ENCODE measurements at regions not wholly inside any gene's neighbourhood (a gene's known extent, or its start where the extent isn't known, plus 50 kb on each side); places are given as distances from the start of the nearest gene placed in this dataset.

DNA sequence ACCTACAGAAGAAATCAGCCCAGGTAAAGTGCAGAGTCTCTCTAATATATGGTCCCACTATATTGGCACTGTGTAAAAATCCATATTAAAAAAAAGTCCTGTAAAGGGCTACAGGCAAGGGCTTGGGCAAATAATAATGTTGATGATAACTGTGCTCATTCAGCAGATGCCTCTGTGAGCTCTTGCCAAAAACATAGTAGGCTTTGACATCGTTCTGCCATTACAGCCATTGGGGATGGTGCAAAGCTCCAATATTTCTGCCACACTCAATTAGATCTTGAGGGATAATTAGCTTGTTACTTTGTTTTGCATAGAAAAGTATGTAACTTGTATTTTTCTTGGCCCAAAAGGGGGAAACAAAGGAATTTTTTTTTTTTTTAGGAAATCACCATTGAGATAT is 645.5 kb upstream of the FAM241A start:
- Histone ChIP-seq H3K27ac (no peak overlapping the region), H3K4me3 (no peak overlapping the region), H3K4me1 (no peaks in the 10 kb centered on the region), H3K27me3 (no peaks in the 10 kb centered on the region), H3K36me3 (no peaks in the 10 kb centered on the region), H3K9me3 (no peaks in the 10 kb centered on the region)
- ATAC-seq: no peak
- TF ChIP-seq EP300 (IDR thresholded peaks at IDR 0.05) (no peak), POLR2AphosphoS5 (IDR thresholded peaks at IDR 0.05) (no peak), POLR2A (IDR thresholded peaks at IDR 0.05) (no peak)
- TF ChIP-seq, protein P1, sequence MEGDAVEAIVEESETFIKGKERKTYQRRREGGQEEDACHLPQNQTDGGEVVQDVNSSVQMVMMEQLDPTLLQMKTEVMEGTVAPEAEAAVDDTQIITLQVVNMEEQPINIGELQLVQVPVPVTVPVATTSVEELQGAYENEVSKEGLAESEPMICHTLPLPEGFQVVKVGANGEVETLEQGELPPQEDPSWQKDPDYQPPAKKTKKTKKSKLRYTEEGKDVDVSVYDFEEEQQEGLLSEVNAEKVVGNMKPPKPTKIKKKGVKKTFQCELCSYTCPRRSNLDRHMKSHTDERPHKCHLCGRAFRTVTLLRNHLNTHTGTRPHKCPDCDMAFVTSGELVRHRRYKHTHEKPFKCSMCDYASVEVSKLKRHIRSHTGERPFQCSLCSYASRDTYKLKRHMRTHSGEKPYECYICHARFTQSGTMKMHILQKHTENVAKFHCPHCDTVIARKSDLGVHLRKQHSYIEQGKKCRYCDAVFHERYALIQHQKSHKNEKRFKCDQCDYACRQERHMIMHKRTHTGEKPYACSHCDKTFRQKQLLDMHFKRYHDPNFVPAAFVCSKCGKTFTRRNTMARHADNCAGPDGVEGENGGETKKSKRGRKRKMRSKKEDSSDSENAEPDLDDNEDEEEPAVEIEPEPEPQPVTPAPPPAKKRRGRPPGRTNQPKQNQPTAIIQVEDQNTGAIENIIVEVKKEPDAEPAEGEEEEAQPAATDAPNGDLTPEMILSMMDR (IDR thresholded peaks at IDR 0.05): no peak
- WGBS, 2 donors (ENCODE audit: low coverage in 1 of 2): 0 to 75% methylated on average over 1 of the region's 1 CpG

DNA sequence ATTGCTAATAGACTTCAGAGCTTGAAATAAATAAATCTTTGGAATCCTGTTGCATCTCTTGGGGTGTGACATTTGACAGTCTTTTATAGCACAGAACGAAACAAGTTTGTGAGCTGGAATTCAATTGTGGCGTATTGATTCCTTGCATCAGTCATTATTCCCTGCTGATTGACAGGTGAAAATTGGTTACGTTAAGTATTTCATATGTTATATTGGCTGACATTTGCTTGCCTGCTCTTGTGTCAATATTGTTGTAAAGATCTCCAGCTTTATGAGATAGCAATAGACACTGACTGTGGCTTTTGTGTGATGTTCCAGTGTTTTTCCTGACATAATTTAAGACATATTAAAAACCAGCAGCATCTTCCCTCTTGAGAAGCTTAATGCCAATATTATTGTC is 644.4 kb upstream of the FAM241A start:
- no peaks in the 10 kb centered on the region for H3K36me3 ChIP-seq
- 85 to 92% methylated on average over 3 of the region's 3 CpGs for WGBS, 2 donors (ENCODE audit: low coverage in 1 of 2)
- H3K4me3 ChIP-seq: no peak overlapping the region
- no peak for ATAC-seq
- no peaks in the 10 kb centered on the region for H3K9me3 ChIP-seq
- TF ChIP-seq EP300 (IDR thresholded peaks at IDR 0.05): no peak
- no peak for TF ChIP-seq POLR2A (IDR thresholded peaks at IDR 0.05)
- TF ChIP-seq, protein P1 (IDR thresholded peaks at IDR 0.05): no peak
- TF ChIP-seq POLR2AphosphoS5 (IDR thresholded peaks at IDR 0.05): no peak
- H3K27me3 ChIP-seq: no peaks in the 10 kb centered on the region
- H3K4me1 ChIP-seq: no peaks in the 10 kb centered on the region
- no peak overlapping the region for H3K27ac ChIP-seq

DNA sequence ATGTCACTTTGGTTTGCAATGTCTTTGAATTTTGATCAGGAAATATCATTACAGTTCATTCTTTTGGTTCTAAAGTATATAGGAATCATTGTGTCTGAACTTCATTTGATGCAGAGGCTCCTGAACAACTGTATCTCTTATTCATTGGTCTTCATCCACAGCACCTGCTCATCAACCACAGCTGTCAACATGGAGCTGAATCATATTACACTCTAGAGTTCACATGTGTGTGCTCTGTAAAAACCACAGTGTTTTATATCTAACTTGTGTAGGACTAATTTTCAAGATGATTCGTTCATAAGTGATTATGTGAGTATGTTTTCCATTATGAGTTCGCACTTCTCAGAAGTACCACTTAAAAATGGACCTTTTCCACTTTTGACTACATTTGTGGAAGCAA is 643.3 kb upstream of the FAM241A start:
- WGBS, 2 donors (ENCODE audit: low coverage in 1 of 2): 71 to 93% methylated on average over 2 of the region's 2 CpGs
- no peaks in the 10 kb centered on the region for H3K4me1 ChIP-seq
- no peak for TF ChIP-seq POLR2AphosphoS5 (IDR thresholded peaks at IDR 0.05)
- TF ChIP-seq POLR2A (IDR thresholded peaks at IDR 0.05): no peak
- no peak for TF ChIP-seq EP300 (IDR thresholded peaks at IDR 0.05)
- TF ChIP-seq, protein P1 (IDR thresholded peaks at IDR 0.05): no peak
- H3K27ac ChIP-seq: no peak overlapping the region
- H3K36me3 ChIP-seq: no peaks in the 10 kb centered on the region
- no peaks in the 10 kb centered on the region for H3K9me3 ChIP-seq
- no peak for ATAC-seq
- H3K4me3 ChIP-seq: no peak overlapping the region
- no peaks in the 10 kb centered on the region for H3K27me3 ChIP-seq

GRCh38 chr4:111502626-111503025 is 642.6 kb upstream of the FAM241A start:
- Histone ChIP-seq H3K27me3 (no peaks in the 10 kb centered on the region), H3K27ac (no peak overlapping the region), H3K4me1 (no peaks in the 10 kb centered on the region), H3K36me3 (no peaks in the 10 kb centered on the region), H3K9me3 (no peaks in the 10 kb centered on the region), H3K4me3 (no peak overlapping the region)
- 89 to 90% methylated on average over 2 of the region's 2 CpGs for WGBS, 2 donors (ENCODE audit: low coverage in 1 of 2)
- no peak for TF ChIP-seq EP300 (IDR thresholded peaks at IDR 0.05)
- TF ChIP-seq POLR2A (IDR thresholded peaks at IDR 0.05): no peak
- TF ChIP-seq POLR2AphosphoS5 (IDR thresholded peaks at IDR 0.05): no peak
- TF ChIP-seq, protein P1 (IDR thresholded peaks at IDR 0.05): no peak
- no peak for ATAC-seq

- no peaks in the 10 kb centered on the region for H3K4me1 ChIP-seq
- no peaks in the 10 kb centered on the region for H3K9me3 ChIP-seq
- no peak for ATAC-seq
- H3K27ac ChIP-seq: no peak overlapping the region
- no peak overlapping the region for H3K4me3 ChIP-seq
- no peak for TF ChIP-seq POLR2AphosphoS5 (IDR thresholded peaks at IDR 0.05)
- no peak for TF ChIP-seq POLR2A (IDR thresholded peaks at IDR 0.05)
- TF ChIP-seq, protein P1 (IDR thresholded peaks at IDR 0.05): no peak
- WGBS, 2 donors (ENCODE audit: low coverage in 1 of 2): 82 to 94% methylated on average over 2 of the region's 2 CpGs
- no peaks in the 10 kb centered on the region for H3K36me3 ChIP-seq
- H3K27me3 ChIP-seq: no peaks in the 10 kb centered on the region
Observed at GRCh38 chr4:111506706-111507105, 638.5 kb upstream of the FAM241A start.
